ENCODE measurements at regions not wholly inside any gene's neighbourhood (a gene's known extent, or its start where the extent isn't known, plus 50 kb on each side); places are given as distances from the start of the nearest gene placed in this dataset.
A peak's percentile ranks its signal among the peaks of the same experiment; 100 is the strongest.

- peaks cover 24% of the 10 kb centered on the region for H4K20me1 ChIP-seq (ENCODE audit: insufficient read depth, low read length)
- H3K4me3 ChIP-seq (replicated peaks in 1 of 3; ENCODE audit: low read depth in 2 of 3, low read length in 3 of 3), result no peak overlapping the region
- H3K9ac ChIP-seq (ENCODE audit: insufficient read depth, low read length, poor library complexity, severe bottlenecking), result no peak overlapping the region
- WGBS (ENCODE audit: insufficient coverage), result 67% methylated on average over 4 of the region's 7 CpGs
- no peak for TF ChIP-seq CTCF (IDR thresholded peaks at IDR 0.05)
- H3K36me3 Mint-ChIP-seq, result peaks cover 0 to 4% of the 10 kb centered on the region in 2 donors
- H3K79me2 ChIP-seq (ENCODE audit: insufficient read depth, low read length), result no peaks in the 10 kb centered on the region
- peak overlapping the region in 1 of 2 donors; percentile 85 for H3K4me3 Mint-ChIP-seq
- H3K4me2 ChIP-seq (replicated peaks; ENCODE audit: extremely low read depth, low read length, poor library complexity, severe bottlenecking), result no peak overlapping the region
- no peaks in the 10 kb centered on the region for H3K36me3 ChIP-seq (replicated peaks in 1 of 2; ENCODE audit: control insufficient read depth in 1 of 2, insufficient read depth in 2 of 2, low read length in 2 of 2)
- no peak for DNase-seq
- peaks cover 83 to 95% (median 91%) of the 10 kb centered on the region in 3 donors for H3K27me3 Mint-ChIP-seq (ENCODE audit: low read depth in 3 of 3)
- peaks cover 0 to 31% (median 12%) of the 10 kb centered on the region in 7 donors for H3K9me3 Mint-ChIP-seq
- peaks cover 2 to 60% of the 10 kb centered on the region in 2 donors for H3K9me3 ChIP-seq (replicated peaks in 1 of 2; ENCODE audit: control insufficient read depth in 1 of 2, insufficient read depth in 1 of 2, low read length in 2 of 2)
- H3K27me3 ChIP-seq (ENCODE audit: control insufficient read depth in 2 of 2, insufficient read depth in 2 of 2, low read length in 2 of 2), result peaks cover 95 to 96% of the 10 kb centered on the region in 2 donors
- intact Hi-C loops (cut with micrococcal nuclease), result no loop called here
- no peak overlapping the region for H3K27ac ChIP-seq (ENCODE audit: low read depth in 1 of 2, low read length in 2 of 2)
- peaks cover 14% of the 10 kb centered on the region for H3K4me1 Mint-ChIP-seq
- no peak overlapping the region for H3K27ac Mint-ChIP-seq
- no peak overlapping the region for H2AFZ ChIP-seq (ENCODE audit: insufficient read depth, low read depth, low read length, poor library complexity, severe bottlenecking)
- peaks cover 12% of the 10 kb centered on the region in 2 donors for H3K4me1 ChIP-seq (ENCODE audit: control insufficient read depth in 1 of 2, insufficient read depth in 2 of 2, low read length in 2 of 2)
Measured at GRCh38 chr13:99050983-99051488, 73.2 kb upstream of the DOCK9 start.

- Histone ChIP-seq H3K9me3 (replicated peaks in 1 of 2; ENCODE audit: control insufficient read depth in 1 of 2, insufficient read depth in 1 of 2, low read length in 2 of 2) (peaks cover 0 to 65% of the 10 kb centered on the region in 2 donors), H3K4me2 (replicated peaks; ENCODE audit: extremely low read depth, low read length, poor library complexity, severe bottlenecking) (no peak overlapping the region), H3K79me2 (ENCODE audit: insufficient read depth, low read length) (no peaks in the 10 kb centered on the region), H3K4me1 (ENCODE audit: control insufficient read depth in 1 of 2, insufficient read depth in 2 of 2, low read length in 2 of 2) (peaks cover 3 to 4% of the 10 kb centered on the region in 2 donors), H3K4me3 (replicated peaks in 1 of 3; ENCODE audit: low read depth in 2 of 3, low read length in 3 of 3) (no peak overlapping the region), H2AFZ (ENCODE audit: insufficient read depth, low read depth, low read length, poor library complexity, severe bottlenecking) (no peak overlapping the region), H3K27ac (ENCODE audit: low read depth in 1 of 2, low read length in 2 of 2) (no peak overlapping the region), H4K20me1 (ENCODE audit: insufficient read depth, low read length) (peaks cover 16% of the 10 kb centered on the region), H3K36me3 (replicated peaks in 1 of 2; ENCODE audit: control insufficient read depth in 1 of 2, insufficient read depth in 2 of 2, low read length in 2 of 2) (no peaks in the 10 kb centered on the region), H3K9ac (ENCODE audit: insufficient read depth, low read length, poor library complexity, severe bottlenecking) (no peak overlapping the region), H3K27me3 (ENCODE audit: control insufficient read depth in 2 of 2, insufficient read depth in 2 of 2, low read length in 2 of 2) (peaks cover 100% of the 10 kb centered on the region in 2 donors)
- H3K27ac Mint-ChIP-seq, result no peak overlapping the region
- H3K36me3 Mint-ChIP-seq, result peaks cover 0 to 4% of the 10 kb centered on the region in 2 donors
- WGBS (ENCODE audit: insufficient coverage), result no CpG with 5 or more reads among the region's 2 CpGs
- peak overlapping the region in 1 of 2 donors; percentile 85 for H3K4me3 Mint-ChIP-seq
- H3K4me1 Mint-ChIP-seq, result peaks cover 6% of the 10 kb centered on the region
- peaks cover 0 to 26% (median 6%) of the 10 kb centered on the region in 7 donors for H3K9me3 Mint-ChIP-seq
- TF ChIP-seq CTCF (IDR thresholded peaks at IDR 0.05), result no peak
- intact Hi-C loops (cut with micrococcal nuclease), result no loop called here
- peaks cover 91 to 94% (median 92%) of the 10 kb centered on the region in 3 donors for H3K27me3 Mint-ChIP-seq (ENCODE audit: low read depth in 3 of 3)
- DNase-seq, result no peak
Measured at GRCh38 chr13:99051768-99052455, 74.0 kb upstream of the DOCK9 start.

Measured in CD14-positive monocyte (primary cell).